ENCODE measurements at regions not wholly inside any gene's neighbourhood (a gene's known extent, or its start where the extent isn't known, plus 50 kb on each side); places are given as distances from the start of the nearest gene placed in this dataset.
"Not testable (repeated sequence)": the region's sequence is repeated elsewhere in the genome, so short reads cannot be mapped to it uniquely, and the experiment has no call there.

DNA sequence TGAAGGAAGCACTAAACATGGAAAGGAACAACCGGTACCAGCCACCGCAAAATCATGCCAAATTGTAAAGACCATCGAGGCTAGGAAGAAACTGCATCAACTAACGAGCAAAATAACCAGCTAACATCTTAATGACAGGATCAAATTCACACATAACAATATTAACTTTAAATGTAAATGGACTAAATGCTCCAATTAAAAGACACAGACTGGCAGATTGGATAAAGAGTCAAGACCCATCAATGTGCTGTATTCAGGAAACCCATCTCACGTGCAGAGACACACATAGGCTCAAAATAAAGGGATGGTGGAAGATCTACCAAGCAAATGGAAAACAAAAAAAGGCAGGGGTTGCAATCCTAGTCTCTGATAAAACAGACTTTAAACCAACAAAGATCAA lies 206.3 kb downstream of the SLC38A4 start:
- not testable (repeated sequence) for DNase-seq (ENCODE audit: low spot score)

DNA sequence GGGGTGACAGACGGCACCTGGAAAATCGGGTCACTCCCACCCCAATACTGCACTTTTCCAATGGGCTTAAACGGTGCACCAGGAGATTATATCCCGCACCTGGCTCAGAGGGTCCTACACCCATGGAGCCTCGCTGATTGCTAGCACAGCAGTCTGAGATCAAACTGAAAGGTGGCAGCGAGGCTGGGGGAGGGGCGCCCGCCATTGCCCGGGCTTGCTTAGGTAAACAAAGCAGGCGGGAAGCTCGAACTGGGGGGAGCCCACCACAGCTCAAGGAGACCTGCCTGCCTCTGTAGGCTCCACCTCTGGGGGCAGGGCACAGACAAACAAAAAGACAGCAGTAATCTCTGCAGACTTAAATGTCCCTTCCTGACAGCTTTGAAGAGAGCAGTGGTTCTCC lies 208.1 kb downstream of the SLC38A4 start:
- DNase-seq (ENCODE audit: low spot score) = not testable (repeated sequence)

DNA sequence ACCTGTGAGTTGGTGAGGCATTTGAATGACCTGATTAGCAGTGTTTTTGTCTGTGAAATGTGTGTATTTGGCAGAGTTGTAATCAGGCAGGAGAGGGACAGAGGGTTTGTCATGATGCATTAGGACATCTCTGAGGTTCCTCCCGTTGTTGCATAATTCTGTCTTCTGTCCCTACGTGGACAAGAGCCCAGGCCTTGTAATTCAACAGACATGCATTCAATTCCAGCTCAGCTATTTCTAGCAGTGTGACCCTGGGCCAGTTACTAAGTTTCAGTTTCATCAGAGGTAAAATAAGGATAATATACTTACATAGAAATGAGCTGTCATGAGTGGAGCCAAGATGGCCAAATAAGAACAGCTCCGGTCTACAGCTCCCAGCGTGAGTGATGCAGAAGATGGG lies 208.6 kb downstream of the SLC38A4 start:
- DNase-seq (ENCODE audit: low spot score) = peak; percentile 76

DNA sequence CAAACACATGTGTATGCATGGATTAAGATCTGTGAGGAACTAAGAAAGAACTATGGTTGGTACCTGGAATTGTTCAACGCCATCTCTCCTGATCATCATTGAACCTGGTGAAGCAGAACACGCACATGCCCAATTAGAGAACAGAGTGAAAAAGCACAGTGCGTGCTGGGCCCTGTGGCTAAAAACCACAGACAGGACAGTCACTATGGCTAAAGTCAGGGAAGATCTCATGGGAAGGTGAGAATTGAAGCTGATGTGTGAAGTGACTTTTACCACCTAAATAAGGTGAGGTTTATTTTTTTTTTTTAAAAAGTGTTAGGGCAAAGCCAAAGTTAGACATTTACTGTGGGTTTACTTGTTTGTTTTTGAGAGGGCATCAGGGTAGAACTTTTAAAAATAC lies 215.0 kb downstream of the SLC38A4 start:
- DNase-seq (ENCODE audit: low spot score) = no peak

DNA sequence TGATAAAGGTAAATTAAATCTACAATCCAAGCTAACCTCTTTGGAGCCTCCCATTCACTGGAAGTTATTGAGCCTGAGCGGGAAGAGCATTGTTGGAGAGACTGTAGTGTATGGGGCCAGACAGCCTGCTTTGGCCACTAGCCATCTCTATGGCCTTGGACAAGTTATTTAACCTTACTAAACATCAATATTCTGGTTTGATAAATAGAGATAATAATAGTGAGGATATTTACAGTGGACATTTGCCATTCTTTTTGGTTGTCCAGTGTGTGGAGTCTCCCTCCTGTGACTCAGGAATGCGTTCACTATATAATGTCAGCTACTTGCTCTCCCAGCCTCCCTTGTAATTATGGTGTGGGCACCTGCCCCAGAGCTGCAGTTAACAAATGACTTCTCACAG lies 216.1 kb downstream of the SLC38A4 start:
- no peak for DNase-seq (ENCODE audit: low spot score)

DNA sequence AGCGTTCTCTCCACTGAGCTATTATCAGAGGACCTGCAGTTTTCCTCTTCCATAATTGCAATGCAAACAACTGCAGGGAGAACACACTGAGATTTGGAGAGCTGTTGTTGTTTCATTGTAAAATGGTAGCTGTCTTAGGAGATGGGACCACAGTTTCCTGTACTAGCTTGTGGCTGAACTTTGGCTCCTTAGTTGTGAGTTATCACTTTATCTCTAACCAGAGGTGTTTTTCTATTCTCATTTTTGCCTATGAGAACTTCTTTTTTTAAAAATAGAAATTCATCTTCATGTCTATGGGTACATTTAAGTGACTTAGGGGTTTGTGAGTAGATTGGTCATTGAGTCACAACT lies 216.5 kb downstream of the SLC38A4 start:
- DNase-seq (ENCODE audit: low spot score) = no peak

DNA sequence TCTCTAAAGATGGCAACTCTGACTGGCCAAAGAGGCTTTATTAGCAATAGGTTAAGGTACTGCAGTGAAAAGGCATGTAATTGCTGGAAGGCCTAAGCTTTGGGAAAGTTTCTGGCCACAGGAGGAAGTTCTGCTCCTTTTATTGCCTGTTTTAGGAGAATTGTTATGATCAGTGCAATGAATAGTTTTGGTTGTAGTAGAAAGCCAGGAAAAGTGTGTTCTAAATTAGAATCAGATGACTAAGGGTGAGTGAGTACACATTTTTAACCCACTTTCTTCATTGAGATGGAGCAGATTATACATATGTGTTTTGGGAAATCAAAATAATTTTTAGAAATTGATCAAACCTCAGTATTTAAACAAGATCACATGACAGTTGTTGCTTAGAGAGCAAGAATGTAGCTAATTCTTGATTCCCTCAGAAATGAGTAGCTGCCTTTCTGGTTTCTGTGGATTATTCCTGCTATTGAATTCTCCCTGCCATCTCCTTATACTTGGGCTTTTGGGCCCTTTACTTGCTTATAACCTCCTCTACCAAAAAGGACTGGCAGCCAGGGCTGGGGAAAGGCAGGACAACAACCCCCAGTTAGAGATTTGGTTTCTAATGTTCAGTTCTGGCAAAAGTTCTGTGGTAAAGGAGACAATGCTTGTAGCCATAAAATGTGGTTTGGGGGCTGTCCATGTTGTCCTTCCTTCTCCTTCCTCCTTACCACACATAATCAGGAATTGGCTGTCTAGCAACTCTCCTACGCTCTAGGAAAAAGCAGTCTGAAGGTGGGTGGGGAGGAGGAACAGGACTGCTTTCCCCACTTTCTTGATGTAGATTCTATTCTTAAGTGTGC lies 217.1 kb downstream of the SLC38A4 start:
- peak; percentile 77 for DNase-seq (ENCODE audit: low spot score)

DNA sequence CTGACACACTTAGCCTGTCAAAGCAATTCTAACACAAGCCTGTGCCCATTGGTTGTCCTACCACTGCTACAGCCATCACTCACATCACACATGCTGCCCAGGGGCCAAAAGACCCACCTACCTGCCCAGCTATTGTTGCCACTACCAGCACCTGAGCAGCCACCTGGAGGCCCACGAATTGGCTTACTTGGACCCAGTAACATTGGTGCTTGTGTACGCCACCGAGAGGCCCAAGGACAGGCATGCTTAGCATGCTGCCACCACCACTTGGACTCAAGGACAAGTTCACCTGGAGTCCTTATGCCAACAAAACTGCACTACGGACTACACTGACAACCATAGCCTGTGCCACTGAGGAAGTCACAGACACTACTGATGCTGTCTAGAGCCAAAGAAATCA lies 221.1 kb downstream of the SLC38A4 start:
- DNase-seq (ENCODE audit: low spot score) = no peak

DNA sequence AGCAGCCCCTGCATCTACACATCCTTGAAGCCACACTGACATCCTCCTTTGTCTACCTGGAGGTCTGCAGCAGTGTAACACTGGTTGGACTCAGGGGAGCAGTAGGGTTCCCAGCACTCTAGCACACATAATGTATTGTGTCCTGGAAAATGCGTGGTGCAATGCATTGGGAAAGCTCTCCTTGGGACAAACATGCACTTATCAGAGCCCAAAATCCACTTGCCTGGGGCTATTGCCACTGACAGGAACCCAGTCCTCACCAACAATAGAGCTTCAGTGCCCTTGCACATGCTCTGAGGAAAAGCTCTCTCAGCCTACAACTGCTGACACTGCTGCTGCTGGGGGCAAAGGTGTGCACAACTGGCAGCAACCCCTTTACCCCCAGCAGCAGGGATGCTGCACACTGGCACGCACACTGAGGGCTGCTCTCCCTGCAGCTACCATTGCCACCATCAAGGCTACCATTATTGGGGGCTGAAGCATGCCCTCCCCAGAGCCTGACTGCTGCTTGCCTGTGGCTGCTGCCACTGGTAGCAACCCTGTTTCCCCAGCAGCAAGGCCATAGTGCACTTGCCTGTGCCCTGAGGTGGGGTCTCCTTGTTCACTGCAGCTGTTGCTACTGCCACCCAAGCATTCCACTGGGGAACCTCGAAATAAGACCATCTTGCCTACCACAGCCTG lies 221.9 kb downstream of the SLC38A4 start:
- DNase-seq (ENCODE audit: low spot score) = no peak

DNA sequence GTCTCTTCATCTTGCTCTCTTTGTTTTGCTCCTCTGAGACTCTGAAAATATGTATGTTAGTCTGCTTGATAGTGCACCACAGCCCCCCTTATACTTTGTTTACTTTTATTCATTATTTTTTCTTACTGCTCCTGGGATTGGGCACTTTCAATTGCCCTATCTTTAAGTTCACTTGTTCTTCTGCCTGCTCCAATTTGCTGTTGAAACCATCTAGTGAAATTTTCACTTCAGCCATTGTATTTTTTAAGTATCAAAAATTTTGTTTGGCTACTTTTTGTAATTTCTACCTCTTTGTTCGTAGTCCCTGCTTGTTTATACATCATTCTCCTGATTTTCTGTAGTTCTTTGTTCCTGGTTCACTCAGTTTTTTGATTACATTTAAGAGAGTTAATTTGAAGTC lies 223.3 kb downstream of the SLC38A4 start:
- DNase-seq (ENCODE audit: low spot score) = no peak

DNA sequence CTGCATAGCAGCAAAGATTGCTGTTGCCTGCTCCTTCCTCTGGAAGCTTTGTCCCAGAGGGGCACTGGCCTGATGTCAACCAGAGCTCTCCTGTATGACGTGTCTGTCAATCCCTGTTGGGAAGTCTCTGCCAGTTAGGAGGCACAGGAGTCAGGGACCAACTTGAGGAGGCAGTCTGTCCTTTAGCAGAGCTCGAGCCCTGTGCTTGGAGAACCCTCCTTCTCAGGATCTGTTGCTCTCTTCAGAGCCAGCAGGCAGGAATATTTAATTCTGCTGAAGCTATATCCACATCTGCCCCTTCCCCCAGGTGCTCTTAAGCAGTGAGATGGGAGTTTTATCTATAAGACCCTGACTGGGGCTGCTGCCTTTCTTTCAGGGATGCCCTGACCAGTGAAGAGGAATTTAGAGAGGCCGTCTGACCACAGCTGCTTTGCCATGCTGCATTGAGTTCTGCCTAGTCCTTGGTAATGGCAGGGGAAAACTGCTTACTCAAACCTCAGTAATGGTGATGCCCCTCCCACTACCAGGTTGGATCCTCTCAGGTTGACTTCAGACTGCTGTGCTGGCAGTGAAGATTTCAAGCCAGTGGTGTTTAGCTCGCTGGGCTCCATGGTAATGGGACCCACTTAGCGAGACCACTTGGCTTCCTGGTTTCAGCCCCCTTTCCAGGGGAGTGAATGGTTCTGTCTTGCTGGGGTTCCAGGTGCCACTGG lies 218.6 kb upstream of the SLC38A2 start:
- no peak for DNase-seq (ENCODE audit: low spot score)

DNA sequence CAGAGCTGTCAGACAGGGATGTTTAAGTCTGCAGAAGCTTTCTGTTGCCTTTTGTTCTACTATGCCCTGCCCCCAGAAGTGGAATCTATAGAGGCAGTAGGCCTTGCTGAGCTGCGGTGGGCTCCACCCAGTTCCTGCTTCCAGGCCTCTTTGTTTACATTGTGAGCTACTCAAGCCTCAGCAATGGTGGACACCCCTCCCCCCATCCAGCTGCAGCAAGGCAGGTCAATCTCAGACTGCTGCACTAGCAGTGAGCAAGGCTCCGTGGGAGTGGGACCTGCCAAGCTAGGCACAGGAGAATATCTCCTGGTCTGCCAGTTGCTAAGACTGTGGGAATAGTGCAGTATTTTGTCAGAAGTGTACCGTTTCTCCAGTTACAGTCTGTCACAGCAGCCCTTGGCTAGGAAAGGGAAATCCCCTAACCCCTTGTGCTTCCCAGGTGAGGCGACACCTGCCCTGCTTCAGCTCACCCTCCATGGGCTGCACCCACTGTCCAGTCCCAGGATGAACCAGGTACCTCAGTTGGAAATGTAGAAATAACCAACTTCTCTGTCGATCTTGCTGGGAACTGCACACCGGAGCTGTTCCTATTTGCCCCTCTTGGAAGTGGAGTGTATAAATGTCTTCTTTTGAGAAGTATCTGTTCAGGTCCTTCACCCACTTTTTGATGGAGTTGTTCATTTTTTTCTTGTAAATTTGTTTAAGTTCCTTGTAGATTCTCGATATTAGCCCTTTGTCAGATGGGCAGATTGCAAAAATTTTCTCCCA lies 213.5 kb upstream of the SLC38A2 start:
- DNase-seq (ENCODE audit: low spot score) = no peak

DNA sequence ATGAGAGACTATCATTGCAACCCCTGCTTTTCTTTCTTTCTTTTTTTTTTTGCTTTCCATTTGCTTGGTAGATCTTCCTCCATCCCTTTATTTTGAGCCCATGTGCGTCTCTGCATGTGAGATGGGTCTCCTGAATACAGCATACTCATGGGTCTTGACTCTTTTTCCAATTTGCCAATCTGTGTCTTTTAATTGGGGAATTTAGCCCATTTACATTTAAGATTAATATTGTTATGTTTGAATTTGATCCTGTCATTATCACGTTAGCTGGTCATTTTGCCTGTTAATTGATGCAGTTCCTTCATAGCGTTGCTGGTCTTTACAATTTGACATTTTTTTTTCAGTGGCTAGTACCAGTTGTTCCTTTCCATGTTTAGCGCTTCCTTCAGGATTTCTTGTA lies 211.5 kb upstream of the SLC38A2 start:
- not testable (repeated sequence) for DNase-seq (ENCODE audit: low spot score)

DNA sequence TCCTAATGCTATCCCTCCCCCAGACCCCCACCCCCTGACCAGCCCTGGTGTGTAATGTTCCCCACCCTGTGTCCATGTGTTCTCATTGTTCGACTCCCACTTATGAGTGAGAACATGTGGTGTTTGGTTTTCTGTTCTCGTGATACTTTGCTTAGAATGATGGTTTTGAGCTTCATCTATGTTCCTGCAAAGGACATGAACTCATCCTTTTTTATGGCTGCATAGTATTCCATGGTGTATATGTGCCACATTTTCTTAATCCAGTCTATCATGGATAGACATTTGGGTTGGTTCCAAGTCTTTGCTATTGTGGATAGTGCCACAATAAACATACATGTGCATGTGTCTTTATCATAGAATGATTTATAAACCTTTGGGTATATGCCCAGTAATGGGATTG lies 209.4 kb upstream of the SLC38A2 start:
- DNase-seq (ENCODE audit: low spot score) = not testable (repeated sequence)

DNA sequence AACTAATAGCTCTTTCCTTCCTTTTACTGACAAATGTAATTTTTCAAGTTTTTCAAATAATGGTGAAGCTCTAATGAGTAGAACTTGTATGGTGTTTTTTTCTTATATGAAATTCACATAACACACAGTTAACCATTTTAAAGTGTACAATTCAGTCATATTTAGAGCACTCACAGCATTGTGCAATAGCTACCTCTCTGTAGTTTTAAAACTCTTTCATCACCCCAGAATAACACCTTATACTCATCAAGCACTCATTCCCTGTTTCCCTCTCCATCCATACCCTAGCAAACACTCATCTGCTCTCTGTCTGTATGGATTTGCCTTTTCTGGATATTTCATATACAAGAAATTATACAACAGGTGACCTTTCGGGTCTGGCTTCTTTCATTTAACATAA lies 207.9 kb upstream of the SLC38A2 start:
- DNase-seq (ENCODE audit: low spot score) = no peak

DNA sequence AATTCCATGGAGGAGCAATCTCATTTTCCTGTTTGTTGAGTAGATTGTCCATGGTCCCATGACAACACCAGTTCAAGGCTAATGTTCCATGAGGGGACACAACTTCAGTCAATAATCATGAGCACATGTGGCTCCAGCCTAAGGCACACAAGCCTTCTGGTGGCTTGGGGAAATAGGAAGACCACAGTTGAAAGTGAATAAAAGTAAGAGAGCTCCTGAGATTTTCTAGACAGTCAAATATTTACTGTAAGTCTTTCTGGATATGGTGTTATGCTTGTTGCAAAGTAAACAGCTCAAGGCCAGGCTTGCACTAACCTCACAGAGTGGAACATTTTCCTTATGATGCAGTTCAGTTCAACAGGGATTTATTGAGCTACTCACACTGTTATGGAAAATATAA lies 206.9 kb upstream of the SLC38A2 start:
- DNase-seq (ENCODE audit: low spot score) = no peak

DNA sequence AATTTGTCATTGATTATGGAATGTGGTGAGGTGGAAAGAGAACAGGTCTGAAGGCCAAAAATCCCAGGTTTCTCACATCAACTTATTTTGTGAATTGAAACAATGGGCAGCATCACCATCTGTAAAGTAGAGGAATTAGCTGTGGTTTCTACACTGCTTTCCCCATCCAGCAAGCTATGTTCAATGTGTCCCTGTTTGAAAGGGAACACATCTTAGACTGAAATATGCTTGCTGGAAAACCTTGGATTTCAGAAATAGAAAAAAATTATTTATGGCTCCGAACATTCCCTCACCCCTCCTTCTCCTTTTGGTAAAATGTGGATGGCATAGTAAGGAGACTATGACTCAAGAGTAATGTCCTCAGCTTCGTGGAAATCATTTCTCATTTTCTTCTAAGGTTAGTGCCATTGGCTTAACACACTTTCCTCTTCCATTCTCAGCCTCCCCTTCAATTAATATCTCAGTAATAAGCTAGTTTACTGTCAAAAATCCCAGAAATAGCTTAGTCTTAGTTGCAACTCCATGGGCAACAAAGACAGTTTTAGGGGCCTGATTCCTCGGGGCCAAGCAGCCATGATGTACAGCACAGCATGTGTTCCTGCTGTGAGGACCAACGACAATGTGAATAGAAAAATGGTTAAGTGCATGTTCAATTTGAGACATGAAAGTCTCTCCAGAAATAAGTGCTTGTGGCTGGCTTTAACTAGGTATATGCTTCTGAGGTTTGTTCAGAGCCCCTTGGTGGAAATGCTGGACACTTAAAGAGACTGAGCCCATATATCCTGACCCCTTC lies 205.8 kb upstream of the SLC38A2 start:
- no peak for DNase-seq (ENCODE audit: low spot score)

DNA sequence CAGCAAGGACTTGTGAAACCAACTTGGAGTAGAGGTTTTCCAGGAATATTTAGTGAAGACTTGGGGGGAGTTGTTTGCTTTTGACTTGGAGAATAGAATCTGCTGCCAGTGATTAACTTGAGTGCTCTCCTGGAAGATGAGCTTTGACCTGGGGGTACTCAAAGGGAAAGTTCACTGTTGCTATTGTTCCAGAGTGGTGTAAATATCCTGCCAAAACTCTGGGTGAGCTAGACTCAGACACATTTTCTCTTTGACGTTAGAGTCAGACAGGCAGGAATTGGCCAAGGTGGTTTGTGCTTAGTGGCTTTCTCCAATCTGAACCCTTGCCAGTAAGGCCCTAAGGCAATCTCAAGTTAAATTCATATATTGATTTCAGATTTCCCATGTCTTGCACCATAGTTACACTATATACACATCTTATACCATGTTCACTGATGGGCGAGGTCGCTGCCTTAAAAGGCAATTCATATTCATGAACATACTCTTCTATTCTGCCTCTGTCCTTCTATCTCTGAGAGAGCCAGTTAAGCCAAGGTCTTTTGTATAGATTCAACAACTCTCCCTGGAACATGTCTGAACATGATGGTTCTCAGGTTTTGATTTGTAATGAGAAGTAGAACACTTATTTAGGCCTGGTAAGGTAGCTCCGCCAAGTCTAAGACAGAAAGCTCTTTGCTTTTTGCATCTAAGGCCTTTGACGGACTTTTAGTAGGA lies 204.6 kb upstream of the SLC38A2 start:
- no peak for DNase-seq (ENCODE audit: low spot score)

DNA sequence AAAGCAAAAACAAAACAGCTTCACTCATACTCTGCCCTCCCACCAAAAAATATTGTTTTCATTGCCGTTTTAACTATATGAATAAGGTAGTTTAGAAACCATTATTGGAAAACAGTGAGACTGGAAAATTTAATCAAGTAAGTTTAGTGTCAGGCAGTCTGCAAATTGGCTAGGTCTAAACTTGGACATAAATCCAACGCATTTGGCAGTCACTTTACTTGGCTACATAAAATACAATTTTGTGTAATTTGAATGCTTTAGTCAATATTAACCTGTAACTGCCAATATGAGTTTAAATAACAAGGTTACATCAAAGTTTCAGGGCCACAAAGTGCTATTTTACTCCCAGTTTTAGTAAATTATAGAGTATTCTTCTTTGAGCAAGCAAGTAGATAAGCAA lies 202.3 kb upstream of the SLC38A2 start:
- DNase-seq (ENCODE audit: low spot score) = no peak

DNA sequence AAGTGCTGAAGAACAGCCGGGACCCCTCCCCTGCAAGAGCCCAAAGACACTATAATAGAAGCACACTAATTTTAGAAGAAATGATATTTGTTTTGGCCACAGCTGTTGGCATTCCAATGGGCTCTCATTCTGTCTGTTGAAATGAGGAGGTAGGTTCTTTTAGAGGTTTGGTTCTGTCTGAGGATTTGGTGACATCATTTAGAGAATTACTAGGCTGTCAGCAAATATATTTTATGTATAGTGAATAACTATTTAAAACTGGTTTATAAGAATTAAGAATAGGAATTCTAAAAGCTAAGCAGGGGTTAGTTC lies 200.7 kb upstream of the SLC38A2 start:
- no peak for DNase-seq (ENCODE audit: low spot score)
